B cell (primary cell): ENCODE measurements at regions not wholly inside any gene's neighbourhood (a gene's known extent, or its start where the extent isn't known, plus 50 kb on each side); places are given as distances from the start of the nearest gene placed in this dataset.

Source experiments
- ATAC-seq: fragments of 200-7000 bp; cut with Tn5 transposase; one replicate; pipeline ENCODE4 v1.10.0; 2021; ENCODE audit warnings: low read depth, mild to moderate bottlenecking, moderate number of reproducible peaks, moderate library complexity
- CTCF ChIA-PET: fragments of 350-600 bp; sonication (Branson Sonifier 250); formaldehyde crosslinking; loops from one replicate; lab custom pipeline; 2021; ENCODE audit warnings: antibody characterized with exemption, inconsistent platforms; lab: Charles Lee
- POLR2A ChIA-PET: fragments of 350-600 bp; sonication (Branson Sonifier 250); formaldehyde crosslinking; loops from one replicate; lab custom pipeline; 2021; ENCODE audit warnings: antibody characterized with exemption; lab: Charles Lee
- DNase-seq: peaks from one replicate; pipeline ENCODE4 v3.0.0; 2013
- H2AFZ ChIP-seq: 2 replicates; pipeline ENCODE4 v1.6.1; 2012; ENCODE audit warnings: mild to moderate bottlenecking, low read depth, low read length; ENCODE audit not compliant: insufficient read depth, poor library complexity, severe bottlenecking
- H3K27ac ChIP-seq, 2 donors: 1 replicate in 1 of 2; 2 replicates in 1 of 2; pipeline ENCODE4 v1.5.1; 2012 to 2013; ENCODE audit warnings: low read length in 2 of 2, mild to moderate bottlenecking in 2 of 2, moderate library complexity in 1 of 2
- H3K27me3 ChIP-seq, 4 experiments: fragments of 200-600 bp in 1 of 4; sonication (generic) in 1 of 4; replicated peaks in 1 of 4; 1 replicate in 2 of 4; 2 replicates in 2 of 4; pipeline versions ENCODE4 v1.6.1 to v1.7.0; 2013 to 2016; ENCODE audit warnings: low read length in 3 of 4, mild to moderate bottlenecking in 2 of 4, mixed read lengths in 1 of 4, moderate library complexity in 1 of 4; ENCODE audit not compliant: insufficient read depth in 4 of 4, control insufficient read depth in 3 of 4; ENCODE audit errors: control extremely low read depth in 1 of 4
- H3K36me3 ChIP-seq, 2 experiments: replicated peaks in 1 of 2; 1 replicate in 1 of 2; 2 replicates in 1 of 2; pipeline versions ENCODE4 v1.6.1 to v1.7.1; 2013; ENCODE audit warnings: low read length in 1 of 2; ENCODE audit not compliant: insufficient read depth in 2 of 2, control insufficient read depth in 1 of 2; ENCODE audit errors: control extremely low read depth in 1 of 2, extremely low read depth in 1 of 2
- H3K4me1 ChIP-seq, 2 donors: fragments of 200-600 bp in 1 of 2; sonication (generic) in 1 of 2; 1 replicate in 1 of 2; 2 replicates in 1 of 2; pipeline versions ENCODE4 v1.5.1 to v1.6.1; 2013 to 2017; ENCODE audit warnings: low read length in 2 of 2; ENCODE audit not compliant: control insufficient read depth in 2 of 2, insufficient read depth in 2 of 2
- H3K4me2 ChIP-seq: replicated peaks from 2 replicates; pipeline ENCODE3; 2012; ENCODE audit warnings: mild to moderate bottlenecking, low read depth, low read length; ENCODE audit not compliant: poor library complexity, severe bottlenecking
- H3K4me3 ChIP-seq, 5 experiments: fragments of 200-600 bp in 1 of 5; sonication (generic) in 1 of 5; 1 replicate in 3 of 5; 2 replicates in 2 of 5; pipeline versions ENCODE4 v1.5.1 to v1.7.0; 2011 to 2016; ENCODE audit warnings: low read length in 4 of 5, mild to moderate bottlenecking in 4 of 5, low read depth in 2 of 5, control low read depth in 1 of 5, moderate library complexity in 1 of 5; ENCODE audit not compliant: insufficient read depth in 1 of 5; ENCODE audit errors: control extremely low read depth in 1 of 5, extremely low read depth in 1 of 5
- H3K79me2 ChIP-seq: fragments of 200-600 bp; sonication (generic); one replicate; pipeline ENCODE4 v1.6.0; 2016; ENCODE audit warnings: low read length; ENCODE audit not compliant: control insufficient read depth, insufficient read depth
- H3K9ac ChIP-seq: fragments of 200-600 bp; sonication (generic); 2 replicates; pipeline ENCODE4 v1.6.1; 2017; ENCODE audit warnings: mild to moderate bottlenecking, low read length, moderate library complexity
- H3K9me3 ChIP-seq, 3 donors: one replicate each; pipeline versions ENCODE4 v1.6.1 to v1.7.1; 2013; ENCODE audit warnings: low read length in 2 of 3; ENCODE audit not compliant: control insufficient read depth in 2 of 3, insufficient read depth in 1 of 3; ENCODE audit errors: control extremely low read depth in 1 of 3
- H4K20me1 ChIP-seq: 2 replicates; pipeline ENCODE4 v1.6.0; 2012; ENCODE audit warnings: mild to moderate bottlenecking, low read length; ENCODE audit not compliant: insufficient read depth, control insufficient read depth, poor library complexity, severe bottlenecking
- H3K27ac Mint-ChIP-seq: one replicate; pipeline ENCODE4 v1.8.0; 2021; ENCODE audit warnings: mixed read lengths
- H3K27me3 Mint-ChIP-seq: one replicate; pipeline ENCODE4 v1.8.0; 2021; ENCODE audit warnings: mixed read lengths
- H3K4me1 Mint-ChIP-seq: one replicate; pipeline ENCODE4 v1.8.0; 2021; ENCODE audit warnings: mixed read lengths
- H3K4me3 Mint-ChIP-seq: one replicate; pipeline ENCODE4 v1.8.0; 2021; ENCODE audit warnings: mixed read lengths
- H3K9me3 Mint-ChIP-seq: one replicate; pipeline ENCODE4 v1.8.0; 2022; ENCODE audit warnings: mixed read lengths; ENCODE audit not compliant: insufficient read depth
- CTCF ChIP-seq: fragments of 200-600 bp; IDR thresholded peaks from one replicate; pipeline ENCODE4 v1.8.0; 2022; ENCODE audit warnings: antibody characterized with exemption, mild to moderate bottlenecking
- EZH2 ChIP-seq: IDR thresholded peaks from 2 replicates; pipeline ENCODE4 v1.6.1; 2012; ENCODE audit warnings: borderline replicate concordance, low read depth, mild to moderate bottlenecking, moderate library complexity, low read length; ENCODE audit not compliant: insufficient read depth, poor library complexity, severe bottlenecking
- WGBS: methylation state at CpG from one replicate; pipeline ENCODE4 v1.1.5; 2013; ENCODE audit warnings: missing lambda C conversion rate; ENCODE audit not compliant: insufficient coverage; 5-methylcytosine and 5-hydroxymethylcytosine counted together
- intact Hi-C: fragments of 100-400 bp; cut with micrococcal nuclease; formaldehyde crosslinking; loops from one replicate; pipeline ENCODE4 v1.10.0; 2022

GRCh38 chr3:14306142-14306541 is 96.3 kb upstream of the SLC6A6 start:
- intact Hi-C loops = no loop called here
- CTCF ChIA-PET = no interaction called here
- no peaks in the 10 kb centered on the region for H3K4me1 Mint-ChIP-seq

GRCh38 chr3:14307656-14308302 is 94.6 kb upstream of the SLC6A6 start:
- POLR2A ChIA-PET = no interaction called here
- CTCF ChIA-PET = no interaction called here
- no peaks in the 10 kb centered on the region for H3K9me3 ChIP-seq
- H3K4me1 ChIP-seq = no peaks in the 10 kb centered on the region
- no peaks in the 10 kb centered on the region for H3K36me3 ChIP-seq
- no peak overlapping the region for H3K4me3 Mint-ChIP-seq
- intact Hi-C loops = no loop called here
- no peak overlapping the region for H3K27ac ChIP-seq
- H3K27me3 ChIP-seq = peaks cover 0 to 7% (median 5%) of the 10 kb centered on the region in 4 experiments
- no peaks in the 10 kb centered on the region for H3K4me1 Mint-ChIP-seq
- peaks cover 68% of the 10 kb centered on the region for H3K27me3 Mint-ChIP-seq
- TF ChIP-seq EZH2 = no peak
- TF ChIP-seq CTCF = no peak
- no peaks in the 10 kb centered on the region for H3K9me3 Mint-ChIP-seq
- no peak overlapping the region for H3K9ac ChIP-seq
- H3K4me2 ChIP-seq = no peak overlapping the region
- DNase-seq (no peak), ATAC-seq (no peak)
- no peaks in the 10 kb centered on the region for H3K79me2 ChIP-seq
- WGBS = 91% methylated on average over 18 of the region's 18 CpGs
- no peak overlapping the region for H3K27ac Mint-ChIP-seq
- H4K20me1 ChIP-seq = no peaks in the 10 kb centered on the region
- no peak overlapping the region for H2AFZ ChIP-seq
- H3K4me3 ChIP-seq = no peak overlapping the region

More at GRCh38 chr3:14306142-14306541, 96.3 kb upstream of the SLC6A6 start:
- Histone ChIP-seq H4K20me1 (no peaks in the 10 kb centered on the region), H3K4me3 (no peak overlapping the region), H3K4me2 (no peak overlapping the region), H3K9ac (no peak overlapping the region), H3K27ac (no peak overlapping the region), H3K9me3 (no peaks in the 10 kb centered on the region), H3K79me2 (no peaks in the 10 kb centered on the region), H3K27me3 (peaks cover 0 to 7% (median 4%) of the 10 kb centered on the region in 4 experiments), H3K36me3 (no peaks in the 10 kb centered on the region), H2AFZ (no peak overlapping the region), H3K4me1 (no peaks in the 10 kb centered on the region)
- Mint-ChIP-seq H3K27ac (no peak overlapping the region), H3K27me3 (peaks cover 65% of the 10 kb centered on the region), H3K4me3 (no peak overlapping the region), H3K9me3 (no peaks in the 10 kb centered on the region)
- 95% methylated on average over 9 of the region's 10 CpGs for WGBS
- POLR2A ChIA-PET = no interaction called here
- TF ChIP-seq EZH2 = no peak
- TF ChIP-seq CTCF = no peak
- ATAC-seq = no peak
- no peak for DNase-seq
